Calu3 (cell line): ENCODE measurements at regions not wholly inside any gene's neighbourhood (a gene's known extent, or its start where the extent isn't known, plus 50 kb on each side); places are given as distances from the start of the nearest gene placed in this dataset.

Experiments used
- BruUV-seq: library from RNA; stranded (reverse); fragments of 400-500 nt; replicated peaks from 2 replicates; lab custom pipeline; 2021; lab: Mats Ljungman, UMichigan
- CTCF ChIA-PET: fragments of 300-600 bp; sonication (Branson Sonifier 250); formaldehyde crosslinking; loops from one replicate; lab custom pipeline; 2022; ENCODE audit warnings: antibody characterized with exemption; lab: Charles Lee
- DNase-seq: peaks from one replicate; pipeline ENCODE4 v3.0.0; 2022
- H3K27ac Mint-ChIP-seq: one replicate; pipeline ENCODE4 v1.8.0; 2022; ENCODE audit warnings: mixed read lengths; ENCODE audit not compliant: unreplicated experiment
- H3K27me3 Mint-ChIP-seq: one replicate; pipeline ENCODE4 v1.8.0; 2022; ENCODE audit warnings: mixed read lengths; ENCODE audit not compliant: unreplicated experiment
- H3K36me3 Mint-ChIP-seq: one replicate; pipeline ENCODE4 v1.8.0; 2022; ENCODE audit warnings: mild to moderate bottlenecking, moderate library complexity, mixed read lengths; ENCODE audit not compliant: insufficient read depth, unreplicated experiment
- H3K4me1 Mint-ChIP-seq: one replicate; pipeline ENCODE4 v1.8.0; 2022; ENCODE audit warnings: mild to moderate bottlenecking, low read depth, mixed read lengths; ENCODE audit not compliant: unreplicated experiment
- H3K4me3 Mint-ChIP-seq: one replicate; pipeline ENCODE4 v1.8.0; 2022; ENCODE audit warnings: mild to moderate bottlenecking, low read depth, moderate library complexity, mixed read lengths; ENCODE audit not compliant: unreplicated experiment
- H3K9me3 Mint-ChIP-seq: one replicate; pipeline ENCODE4 v1.8.0; 2022; ENCODE audit warnings: low read depth, mixed read lengths; ENCODE audit not compliant: unreplicated experiment
- intact Hi-C: fragments of 100-400 bp; cut with micrococcal nuclease; formaldehyde crosslinking; loops from one replicate; pipeline ENCODE4 v1.10.0; 2022; ENCODE audit not compliant: unreplicated experiment
- TF ChIP-seq, protein P1 (sequence below): fragments of 200-600 bp; IDR thresholded peaks from one replicate; pipeline ENCODE4 v1.8.0; 2022; ENCODE audit warnings: antibody characterized with exemption; ENCODE audit not compliant: unreplicated experiment

DNA sequence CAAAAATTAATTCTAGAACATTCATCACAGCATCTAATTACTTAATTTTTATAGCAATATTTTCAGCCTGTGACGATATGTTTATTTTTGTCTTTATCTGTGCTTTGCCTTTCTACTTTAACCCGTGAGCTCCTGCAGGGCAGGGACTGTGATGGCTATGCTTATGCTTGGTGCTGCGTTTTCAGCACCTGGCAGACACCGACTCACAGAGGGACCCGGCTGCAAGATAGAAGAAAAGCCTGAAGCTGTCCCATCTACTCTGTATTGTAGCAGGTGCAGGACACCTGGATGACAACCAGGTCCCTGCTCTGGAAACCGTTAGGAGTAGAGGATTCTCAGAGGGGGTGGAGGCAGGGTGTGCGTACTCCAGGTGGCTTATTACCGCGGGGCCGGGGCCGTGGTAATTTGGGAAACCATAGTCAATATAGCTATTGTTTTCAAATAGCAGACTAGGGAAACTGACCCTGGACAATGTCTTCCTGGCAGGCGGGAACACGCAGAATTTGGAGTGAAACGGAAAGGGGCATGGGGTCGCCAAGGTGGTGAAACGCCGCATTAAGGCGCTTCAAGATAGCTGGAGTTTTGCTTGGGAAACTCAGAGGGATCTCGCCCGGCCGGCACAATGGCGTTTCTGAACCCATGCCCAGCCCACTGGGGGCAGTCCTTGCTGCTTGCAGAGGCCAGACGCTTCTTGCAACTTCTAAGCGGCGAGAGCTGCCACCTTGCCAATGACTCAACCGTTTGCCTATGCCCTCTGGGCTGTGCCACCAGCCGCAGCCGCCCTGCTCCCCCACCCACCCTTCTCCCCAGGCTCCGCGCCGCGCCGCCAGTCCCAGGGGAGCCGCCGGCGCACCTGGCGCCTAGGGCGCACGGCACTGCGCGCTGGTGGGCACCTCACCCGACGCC, 140.1 kb upstream of the PALM2AKAP2 start:
- TF ChIP-seq, protein P1, sequence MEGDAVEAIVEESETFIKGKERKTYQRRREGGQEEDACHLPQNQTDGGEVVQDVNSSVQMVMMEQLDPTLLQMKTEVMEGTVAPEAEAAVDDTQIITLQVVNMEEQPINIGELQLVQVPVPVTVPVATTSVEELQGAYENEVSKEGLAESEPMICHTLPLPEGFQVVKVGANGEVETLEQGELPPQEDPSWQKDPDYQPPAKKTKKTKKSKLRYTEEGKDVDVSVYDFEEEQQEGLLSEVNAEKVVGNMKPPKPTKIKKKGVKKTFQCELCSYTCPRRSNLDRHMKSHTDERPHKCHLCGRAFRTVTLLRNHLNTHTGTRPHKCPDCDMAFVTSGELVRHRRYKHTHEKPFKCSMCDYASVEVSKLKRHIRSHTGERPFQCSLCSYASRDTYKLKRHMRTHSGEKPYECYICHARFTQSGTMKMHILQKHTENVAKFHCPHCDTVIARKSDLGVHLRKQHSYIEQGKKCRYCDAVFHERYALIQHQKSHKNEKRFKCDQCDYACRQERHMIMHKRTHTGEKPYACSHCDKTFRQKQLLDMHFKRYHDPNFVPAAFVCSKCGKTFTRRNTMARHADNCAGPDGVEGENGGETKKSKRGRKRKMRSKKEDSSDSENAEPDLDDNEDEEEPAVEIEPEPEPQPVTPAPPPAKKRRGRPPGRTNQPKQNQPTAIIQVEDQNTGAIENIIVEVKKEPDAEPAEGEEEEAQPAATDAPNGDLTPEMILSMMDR: no peak
- Mint-ChIP-seq H3K9me3 (no peaks in the 10 kb centered on the region), H3K4me3 (peak overlapping the region; percentile 54), H3K36me3 (no peaks in the 10 kb centered on the region), H3K27me3 (peaks cover 83% of the 10 kb centered on the region), H3K27ac (no peak overlapping the region), H3K4me1 (no peaks in the 10 kb centered on the region)
- BruUV-seq: no TSS peak
- peak; percentile 50 for DNase-seq
- CTCF ChIA-PET: interaction anchor here (0.6 to 1.7 kb wide), 2 partner anchors 66 to 105 kb away, joined by 3 to 5 read pairs; no protein-coding TSS in a partner anchor
- intact Hi-C loops: no loop called here

DNA sequence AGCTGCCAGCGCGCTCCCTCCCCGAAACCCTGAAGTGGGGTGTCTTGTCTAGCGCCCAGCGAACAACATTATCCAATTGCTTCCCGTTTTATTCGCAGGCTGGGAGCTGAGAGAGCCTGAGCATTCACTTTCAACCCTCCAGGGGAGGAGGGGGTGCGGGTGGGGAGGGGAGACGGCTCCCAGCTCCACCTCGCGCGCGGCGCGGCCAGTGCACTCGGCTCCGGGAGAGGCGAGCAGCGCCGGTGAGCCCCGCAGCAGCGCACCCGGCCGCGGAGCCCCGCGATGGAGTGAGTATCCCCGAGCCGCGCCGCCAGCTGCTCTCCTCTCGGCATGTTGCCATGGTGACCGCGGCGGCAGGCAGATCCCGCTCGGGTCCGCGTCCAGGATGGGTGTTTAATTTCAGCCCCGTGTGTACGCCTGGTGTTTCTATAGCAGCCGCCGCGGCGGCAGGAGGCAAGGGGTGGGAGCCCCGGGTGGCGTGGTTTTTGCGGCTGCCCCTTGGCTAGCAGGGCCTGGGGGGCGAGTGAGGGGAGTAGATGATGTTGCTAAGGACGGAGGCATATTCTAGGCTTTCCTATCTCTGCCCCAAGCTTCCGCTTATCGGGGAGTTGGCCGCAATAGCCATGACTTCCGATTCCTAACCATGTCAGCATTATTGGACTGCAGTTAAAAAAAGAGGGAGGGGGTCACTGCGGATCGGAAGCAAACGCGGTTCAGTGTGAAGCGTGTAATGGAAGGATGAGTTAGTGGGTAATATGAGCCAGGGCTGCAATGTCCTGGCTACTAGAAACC, 139.2 kb upstream of the PALM2AKAP2 start:
- intact Hi-C loops: no loop called here
- Mint-ChIP-seq H3K4me1 (no peaks in the 10 kb centered on the region), H3K27me3 (peaks cover 91% of the 10 kb centered on the region), H3K9me3 (no peaks in the 10 kb centered on the region), H3K4me3 (peak overlapping the region; percentile 54), H3K36me3 (no peaks in the 10 kb centered on the region), H3K27ac (no peak overlapping the region)
- CTCF ChIA-PET: interaction anchor here (0.6 to 1.7 kb wide), 2 partner anchors 67 to 106 kb away, joined by 3 to 5 read pairs; no protein-coding TSS in a partner anchor
- TF ChIP-seq, protein P1: no peak
- BruUV-seq: no TSS peak
- peak; percentile 33 for DNase-seq

DNA sequence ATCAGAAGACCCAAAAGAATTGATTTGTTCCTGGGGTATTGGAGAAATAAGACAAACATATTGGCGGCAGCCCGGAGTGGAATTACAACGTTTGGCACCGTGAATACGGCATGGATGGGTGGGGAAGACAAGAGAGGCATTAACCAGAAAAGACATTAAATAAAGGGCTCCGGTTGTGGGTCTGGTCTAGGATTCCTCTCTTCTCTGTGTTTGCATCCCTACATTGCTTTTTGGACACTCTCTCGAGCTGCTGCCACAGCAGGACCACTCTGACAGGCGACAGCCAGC, 138.7 kb upstream of the PALM2AKAP2 start:
- DNase-seq: no peak
- no TSS peak for BruUV-seq
- no peaks in the 10 kb centered on the region for H3K36me3 Mint-ChIP-seq
- intact Hi-C loops: no loop called here
- TF ChIP-seq, protein P1: no peak
- H3K4me3 Mint-ChIP-seq: peak overlapping the region; percentile 16
- no peak overlapping the region for H3K27ac Mint-ChIP-seq
- CTCF ChIA-PET: interaction anchor here (1.7 kb wide), 1 partner anchor 67 kb away, joined by 5 read pairs; no protein-coding TSS in a partner anchor
- H3K9me3 Mint-ChIP-seq: no peaks in the 10 kb centered on the region
- peaks cover 96% of the 10 kb centered on the region for H3K27me3 Mint-ChIP-seq
- no peaks in the 10 kb centered on the region for H3K4me1 Mint-ChIP-seq

DNA sequence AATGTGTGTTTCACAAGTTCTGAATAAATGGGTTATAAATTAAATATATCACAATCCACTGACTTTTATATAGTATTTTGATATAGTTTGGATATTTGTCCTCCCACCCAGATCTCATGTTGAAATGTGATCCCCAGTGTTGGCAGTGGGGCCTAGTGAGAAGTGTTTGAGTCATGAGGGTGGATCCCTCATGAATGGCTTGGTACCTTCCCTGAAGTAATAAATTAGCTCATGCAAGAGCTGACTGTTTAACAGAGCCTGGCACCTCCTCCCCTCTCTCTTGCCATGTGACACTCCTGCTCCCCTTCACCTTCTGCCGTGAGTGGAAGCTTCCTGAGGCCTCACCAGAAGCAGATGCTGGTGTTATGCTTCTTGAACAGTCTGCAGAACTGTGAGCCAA, 127.9 kb upstream of the PALM2AKAP2 start:
- Mint-ChIP-seq H3K4me1 (no peaks in the 10 kb centered on the region), H3K27me3 (peaks cover 17% of the 10 kb centered on the region), H3K4me3 (no peak overlapping the region), H3K9me3 (no peaks in the 10 kb centered on the region), H3K27ac (no peak overlapping the region), H3K36me3 (no peaks in the 10 kb centered on the region)
- intact Hi-C loops: no loop called here
- TF ChIP-seq, protein P1: no peak
- CTCF ChIA-PET: no interaction called here
- no peak for DNase-seq
- BruUV-seq: no TSS peak
